GM12874 (cell line): ENCODE measurements at regions not wholly inside any gene's neighbourhood (a gene's known extent, or its start where the extent isn't known, plus 50 kb on each side); places are given as distances from the start of the nearest gene placed in this dataset.

Experiments
- TF ChIP-seq, protein P1 (sequence below): IDR thresholded peaks from 2 replicates; pipeline ENCODE4 v1.5.1; 2011; ENCODE audit warnings: low read depth, mild to moderate bottlenecking, control low read depth, low read length, moderate library complexity; ENCODE audit not compliant: insufficient read depth

GRCh38 chr5:158458086-158458485, 599.1 kb upstream of the CLINT1 start:
- TF ChIP-seq, protein P1, sequence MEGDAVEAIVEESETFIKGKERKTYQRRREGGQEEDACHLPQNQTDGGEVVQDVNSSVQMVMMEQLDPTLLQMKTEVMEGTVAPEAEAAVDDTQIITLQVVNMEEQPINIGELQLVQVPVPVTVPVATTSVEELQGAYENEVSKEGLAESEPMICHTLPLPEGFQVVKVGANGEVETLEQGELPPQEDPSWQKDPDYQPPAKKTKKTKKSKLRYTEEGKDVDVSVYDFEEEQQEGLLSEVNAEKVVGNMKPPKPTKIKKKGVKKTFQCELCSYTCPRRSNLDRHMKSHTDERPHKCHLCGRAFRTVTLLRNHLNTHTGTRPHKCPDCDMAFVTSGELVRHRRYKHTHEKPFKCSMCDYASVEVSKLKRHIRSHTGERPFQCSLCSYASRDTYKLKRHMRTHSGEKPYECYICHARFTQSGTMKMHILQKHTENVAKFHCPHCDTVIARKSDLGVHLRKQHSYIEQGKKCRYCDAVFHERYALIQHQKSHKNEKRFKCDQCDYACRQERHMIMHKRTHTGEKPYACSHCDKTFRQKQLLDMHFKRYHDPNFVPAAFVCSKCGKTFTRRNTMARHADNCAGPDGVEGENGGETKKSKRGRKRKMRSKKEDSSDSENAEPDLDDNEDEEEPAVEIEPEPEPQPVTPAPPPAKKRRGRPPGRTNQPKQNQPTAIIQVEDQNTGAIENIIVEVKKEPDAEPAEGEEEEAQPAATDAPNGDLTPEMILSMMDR = no peak

GRCh38 chr5:158456756-158457155, 597.8 kb upstream of the CLINT1 start:
- TF ChIP-seq, protein P1 = no peak

GRCh38 chr5:158456241-158456640, 597.3 kb upstream of the CLINT1 start:
- TF ChIP-seq, protein P1 = no peak

GRCh38 chr5:158451993-158452672, 593.2 kb upstream of the CLINT1 start:
- TF ChIP-seq, protein P1 = no peak

- TF ChIP-seq, protein P1 = no peak
Measured at GRCh38 chr5:158451203-158451992, 592.5 kb upstream of the CLINT1 start.

DNA sequence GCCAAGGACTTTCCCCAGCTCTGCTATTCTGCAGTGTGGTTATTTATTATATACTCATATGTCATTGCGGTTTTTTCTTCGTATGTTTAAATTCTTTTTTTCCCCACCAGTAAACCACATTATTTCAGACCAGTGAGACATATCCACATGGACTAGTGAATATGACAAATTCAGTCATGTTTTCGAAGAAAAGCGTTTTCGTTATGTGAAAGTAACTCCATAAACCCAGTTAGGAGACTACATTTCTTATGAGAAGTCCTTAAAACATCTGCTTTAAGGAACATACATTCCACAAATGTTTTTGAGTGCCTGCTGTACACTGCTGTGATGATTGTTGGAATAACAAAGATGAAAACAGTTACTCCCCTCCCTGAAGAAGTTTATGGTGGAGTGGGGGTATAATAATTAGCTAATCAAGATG, 591.8 kb upstream of the CLINT1 start:
- TF ChIP-seq, protein P1 = no peak

DNA sequence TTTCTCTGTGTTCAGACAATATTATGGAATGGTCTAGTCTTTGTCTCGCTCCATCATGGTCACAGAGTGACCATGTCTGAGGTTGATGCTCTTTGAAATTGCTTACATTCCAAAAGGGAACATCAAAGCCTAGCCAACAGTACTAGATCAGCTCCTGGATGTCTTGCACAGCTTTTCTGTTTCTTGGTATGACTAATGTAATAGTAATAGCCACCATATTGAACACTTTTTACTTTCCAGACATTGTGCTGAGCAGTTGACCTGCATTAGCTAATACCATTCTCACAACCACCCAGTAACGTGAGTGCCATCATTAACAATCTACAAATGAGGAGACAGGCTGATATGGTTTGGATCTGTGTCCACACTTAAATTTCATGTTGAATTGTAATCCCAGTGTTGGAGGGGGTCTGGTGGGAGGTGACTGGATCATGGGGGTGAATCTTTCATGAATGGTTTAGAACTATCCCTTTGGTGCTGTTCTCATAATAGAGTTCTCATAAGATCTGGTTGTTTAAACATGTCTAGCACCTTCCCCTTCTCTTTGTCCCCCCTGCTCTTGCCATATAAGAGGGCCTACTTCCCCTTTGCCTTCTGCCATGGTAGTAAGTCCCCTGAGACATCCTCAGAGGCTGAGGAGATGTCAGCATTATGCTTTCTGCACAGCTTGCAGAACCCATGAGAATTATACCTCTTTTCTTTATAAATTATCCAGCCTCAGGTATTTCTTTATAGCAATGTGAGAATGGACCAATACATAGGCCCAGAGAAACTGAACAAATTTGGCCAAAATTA, 577.5 kb upstream of the CLINT1 start:
- TF ChIP-seq, protein P1 = no peak
